SK-N-MC (cell line): ENCODE measurements at regions not wholly inside any gene's neighbourhood (a gene's known extent, or its start where the extent isn't known, plus 50 kb on each side); places are given as distances from the start of the nearest gene placed in this dataset.

Experiments
- EZH2 ChIP-seq: fragments of 200-600 bp; sonication (generic); IDR thresholded peaks from one replicate; pipeline ENCODE4 v1.6.1; 2017; ENCODE audit warnings: antibody characterized with exemption
- POLR2AphosphoS5 ChIP-seq: IDR thresholded peaks from 2 replicates; pipeline ENCODE4 v1.6.1; 2012; ENCODE audit warnings: mild to moderate bottlenecking, low read depth, low read length, borderline replicate concordance

GRCh38 chr5:109561447-109561846 lies 128.3 kb upstream of the MAN2A1 start:
- TF ChIP-seq EZH2 (no peak), POLR2AphosphoS5 (no peak)
